Left lung (tissue), 4 donors: ENCODE measurements at regions not wholly inside any gene's neighbourhood (a gene's known extent, or its start where the extent isn't known, plus 50 kb on each side); places are given as distances from the start of the nearest gene placed in this dataset.

Experiments used
- ATAC-seq: fragments of 200-7000 bp; cut with Tn5 transposase; one replicate; pipeline ENCODE4 v1.9.1; 2020; ENCODE audit warnings: moderate library complexity
- DNase-seq, 4 donors: peaks; one replicate each; pipeline ENCODE4 v3.0.0-alpha.2; 2013 to 2020
- H3K27ac ChIP-seq, 2 donors: fragments of 200-600 bp; sonication (generic) in 1 of 2; one replicate each; pipeline versions ENCODE4 v1.5.0 to v1.8.0; 2020 to 2021
- H3K27me3 ChIP-seq, 2 donors: fragments of 200-600 bp; sonication (generic) in 1 of 2; one replicate each; pipeline versions ENCODE4 v1.5.0 to v1.8.0; 2020 to 2021
- H3K36me3 ChIP-seq, 2 donors: fragments of 200-600 bp; sonication (generic) in 1 of 2; one replicate each; pipeline versions ENCODE4 v1.5.0 to v1.8.0; 2020 to 2021
- H3K4me1 ChIP-seq, 2 donors: fragments of 200-600 bp; one replicate each; pipeline ENCODE4 v1.8.0; 2021
- H3K4me3 ChIP-seq, 2 donors: fragments of 200-600 bp; sonication (generic) in 1 of 2; one replicate each; pipeline versions ENCODE4 v1.5.0 to v1.8.0; 2020 to 2021; ENCODE audit warnings: mild to moderate bottlenecking in 1 of 2
- H3K9me3 ChIP-seq, 2 donors: fragments of 200-600 bp; sonication (generic) in 1 of 2; one replicate each; pipeline versions ENCODE4 v1.5.0 to v1.8.0; 2020 to 2021
- intact Hi-C, 2 donors: fragments of 100-400 bp; cut with DNase I; formaldehyde crosslinking; loops; one replicate each; pipeline versions ENCODE4 v1.11.2 to v1.14.2; 2022
- TF ChIP-seq, protein P1 (sequence below), 2 donors: fragments of 200-600 bp; sonication (generic) in 1 of 2; IDR thresholded peaks; one replicate each; pipeline versions ENCODE4 v1.5.0 to v1.8.0; 2021; ENCODE audit warnings: antibody characterized with exemption in 2 of 2
- donor health status: DM: no; HTN: yes; CAD: no.
- donor health status: DM: no; HTN: no; CAD: no.

DNA sequence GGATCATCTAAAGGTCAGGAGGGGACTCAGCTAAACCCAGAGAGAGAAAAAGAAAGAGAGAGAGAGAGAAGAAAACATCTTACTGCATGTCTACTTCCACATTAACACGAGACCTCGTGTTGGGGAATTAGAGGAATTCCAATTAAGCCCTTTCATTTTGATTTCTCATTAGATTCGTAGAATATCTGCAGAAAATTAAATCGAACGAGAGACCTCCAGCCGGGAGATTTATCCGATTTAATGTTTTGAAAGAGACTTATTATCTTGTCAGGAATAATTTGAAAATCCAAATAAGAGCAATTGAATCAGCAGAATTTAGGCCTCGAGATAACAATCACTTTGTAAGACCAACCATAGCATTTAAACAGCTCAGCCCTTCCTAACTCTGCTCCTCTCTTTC is 175.6 kb downstream of the ABCC12 start:
- TF ChIP-seq, protein P1, sequence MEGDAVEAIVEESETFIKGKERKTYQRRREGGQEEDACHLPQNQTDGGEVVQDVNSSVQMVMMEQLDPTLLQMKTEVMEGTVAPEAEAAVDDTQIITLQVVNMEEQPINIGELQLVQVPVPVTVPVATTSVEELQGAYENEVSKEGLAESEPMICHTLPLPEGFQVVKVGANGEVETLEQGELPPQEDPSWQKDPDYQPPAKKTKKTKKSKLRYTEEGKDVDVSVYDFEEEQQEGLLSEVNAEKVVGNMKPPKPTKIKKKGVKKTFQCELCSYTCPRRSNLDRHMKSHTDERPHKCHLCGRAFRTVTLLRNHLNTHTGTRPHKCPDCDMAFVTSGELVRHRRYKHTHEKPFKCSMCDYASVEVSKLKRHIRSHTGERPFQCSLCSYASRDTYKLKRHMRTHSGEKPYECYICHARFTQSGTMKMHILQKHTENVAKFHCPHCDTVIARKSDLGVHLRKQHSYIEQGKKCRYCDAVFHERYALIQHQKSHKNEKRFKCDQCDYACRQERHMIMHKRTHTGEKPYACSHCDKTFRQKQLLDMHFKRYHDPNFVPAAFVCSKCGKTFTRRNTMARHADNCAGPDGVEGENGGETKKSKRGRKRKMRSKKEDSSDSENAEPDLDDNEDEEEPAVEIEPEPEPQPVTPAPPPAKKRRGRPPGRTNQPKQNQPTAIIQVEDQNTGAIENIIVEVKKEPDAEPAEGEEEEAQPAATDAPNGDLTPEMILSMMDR (IDR thresholded peaks at IDR 0.05), result no peak

DNA sequence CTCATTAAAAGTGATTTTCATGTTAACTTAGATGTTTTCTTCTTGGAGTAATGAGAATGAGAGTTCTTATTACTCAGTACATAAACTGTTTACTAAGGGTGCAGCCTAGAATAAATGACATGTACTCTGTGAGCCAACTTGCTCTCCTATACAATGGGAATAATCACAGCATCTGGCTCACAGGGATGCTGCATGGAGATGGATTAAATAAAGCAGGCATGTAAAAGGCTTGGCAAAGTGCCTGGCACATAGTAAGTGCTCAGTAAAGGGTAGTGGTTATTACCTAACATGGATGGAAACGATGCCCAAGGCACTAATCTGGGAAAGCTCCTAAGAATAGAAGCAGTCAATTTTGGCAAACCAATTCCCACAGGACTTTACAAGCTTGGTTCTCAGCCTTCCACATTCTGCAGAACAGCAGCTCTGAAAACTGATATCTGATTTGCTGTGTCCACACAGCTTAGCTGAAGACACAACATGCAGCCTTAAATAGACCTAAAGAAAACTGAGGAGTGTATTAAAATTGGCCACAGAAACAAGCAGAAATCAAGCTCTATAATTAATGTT is 176.1 kb downstream of the ABCC12 start:
- intact Hi-C loops, result no loop called here
- no peaks in the 10 kb centered on the region for H3K27me3 ChIP-seq
- H3K9me3 ChIP-seq, result no peaks in the 10 kb centered on the region
- no peak overlapping the region for H3K27ac ChIP-seq
- TF ChIP-seq, protein P1 (IDR thresholded peaks at IDR 0.05), result no peak
- no peaks in the 10 kb centered on the region for H3K4me1 ChIP-seq
- DNase-seq (no peak), ATAC-seq (no peak)
- no peaks in the 10 kb centered on the region for H3K36me3 ChIP-seq
- H3K4me3 ChIP-seq, result no peak overlapping the region

More for the DNA sequence above, 175.6 kb downstream of the ABCC12 start:
- Histone ChIP-seq H3K4me1 (no peaks in the 10 kb centered on the region), H3K9me3 (no peaks in the 10 kb centered on the region), H3K27ac (no peak overlapping the region), H3K27me3 (no peaks in the 10 kb centered on the region), H3K36me3 (no peaks in the 10 kb centered on the region), H3K4me3 (no peak overlapping the region)
- ATAC-seq, result no peak
- intact Hi-C loops, result no loop called here
- DNase-seq, result no peak

DNA sequence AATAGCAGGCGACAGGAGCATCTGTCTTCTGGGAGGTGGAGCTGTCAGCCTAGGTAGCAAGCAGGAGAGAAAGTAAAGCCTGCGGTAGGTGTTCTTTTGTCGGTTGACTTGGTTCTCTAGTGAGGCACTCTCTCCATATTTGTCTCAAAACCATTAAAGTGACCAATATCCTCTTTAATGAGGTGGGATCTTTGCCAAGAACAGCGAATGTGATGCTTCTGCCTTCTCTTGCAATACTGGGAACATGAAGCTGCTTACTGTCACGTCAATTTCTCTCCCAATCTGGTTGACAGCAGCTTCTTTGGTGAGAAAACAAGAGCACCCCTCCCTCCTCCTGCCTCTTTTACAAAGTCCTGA is 176.7 kb downstream of the ABCC12 start:
- TF ChIP-seq, protein P1 (IDR thresholded peaks at IDR 0.05), result no peak
- no peak overlapping the region for H3K27ac ChIP-seq
- H3K4me3 ChIP-seq, result no peak overlapping the region
- ATAC-seq (no peak), DNase-seq (no peak)
- H3K36me3 ChIP-seq, result no peaks in the 10 kb centered on the region
- intact Hi-C loops, result no loop called here
- H3K27me3 ChIP-seq, result no peaks in the 10 kb centered on the region
- H3K4me1 ChIP-seq, result no peaks in the 10 kb centered on the region
- H3K9me3 ChIP-seq, result no peaks in the 10 kb centered on the region

DNA sequence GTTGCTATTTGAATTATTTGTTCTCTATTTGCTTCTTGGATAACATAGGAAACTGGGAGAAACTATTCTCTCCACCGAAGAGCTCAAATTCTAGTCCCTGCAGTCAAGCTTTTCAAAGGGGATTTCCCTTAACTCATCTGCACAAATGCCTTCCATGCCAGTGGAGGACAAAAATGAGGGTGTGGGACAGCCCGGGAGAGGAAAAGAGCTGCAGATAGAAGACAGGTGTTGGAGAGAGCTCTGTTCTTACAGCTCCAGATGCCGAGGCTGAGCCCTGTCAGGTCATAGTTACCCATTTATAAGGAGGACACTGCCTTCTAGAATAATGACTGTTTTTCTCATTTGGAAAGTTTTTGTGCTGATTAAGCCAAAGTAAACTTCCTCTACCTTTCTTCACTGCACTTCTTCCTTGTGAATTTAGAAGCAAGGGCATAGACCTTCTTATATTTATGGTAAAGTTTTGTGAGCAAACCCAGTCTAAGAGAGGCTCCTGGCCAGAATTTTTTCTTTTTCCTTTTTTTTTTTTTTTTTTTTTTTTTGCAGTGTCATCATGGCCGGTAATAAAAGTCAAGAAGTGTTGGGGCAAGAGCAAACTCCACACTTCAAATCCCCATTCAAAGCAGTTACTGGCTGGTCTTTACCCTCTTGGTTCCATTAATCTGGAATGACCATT is 177.2 kb downstream of the ABCC12 start:
- Histone ChIP-seq H3K9me3 (no peaks in the 10 kb centered on the region), H3K27ac (no peak overlapping the region), H3K36me3 (no peaks in the 10 kb centered on the region), H3K4me3 (no peak overlapping the region), H3K4me1 (no peaks in the 10 kb centered on the region), H3K27me3 (no peaks in the 10 kb centered on the region)
- DNase-seq (no peak), ATAC-seq (no peak)
- TF ChIP-seq, protein P1 (IDR thresholded peaks at IDR 0.05), result no peak
- intact Hi-C loops, result no loop called here

DNA sequence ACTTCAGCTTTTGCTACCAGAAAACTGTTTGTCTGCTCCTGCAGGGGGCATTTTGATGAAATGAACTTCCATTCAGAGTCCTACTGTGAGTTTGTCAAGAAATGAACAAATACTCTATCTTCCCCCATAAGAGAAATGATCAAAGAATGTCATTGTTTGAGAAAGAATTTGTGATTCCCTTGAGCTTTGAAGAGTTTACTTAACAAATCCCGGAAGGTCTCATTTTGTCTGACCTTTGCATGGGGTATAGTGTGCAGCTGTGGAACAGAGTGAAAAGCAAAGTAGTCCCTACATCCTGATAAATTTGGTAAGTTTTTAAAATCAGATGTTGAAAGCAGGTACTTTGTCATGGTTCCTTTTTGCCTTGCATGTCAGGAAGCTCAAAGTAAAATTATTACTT is 178.0 kb downstream of the ABCC12 start:
- H3K36me3 ChIP-seq, result no peaks in the 10 kb centered on the region
- TF ChIP-seq, protein P1 (IDR thresholded peaks at IDR 0.05), result no peak
- DNase-seq (no peak), ATAC-seq (no peak)
- H3K4me3 ChIP-seq, result no peak overlapping the region
- H3K27me3 ChIP-seq, result no peaks in the 10 kb centered on the region
- no peak overlapping the region for H3K27ac ChIP-seq
- intact Hi-C loops, result no loop called here
- no peaks in the 10 kb centered on the region for H3K4me1 ChIP-seq
- H3K9me3 ChIP-seq, result no peaks in the 10 kb centered on the region
